ENCODE measurements at regions not wholly inside any gene's neighbourhood (a gene's known extent, or its start where the extent isn't known, plus 50 kb on each side); places are given as distances from the start of the nearest gene placed in this dataset.

GRCh38 chr7:87000344-87000743 is 59.1 kb downstream of the ELAPOR2 start:
- intact Hi-C loops (cut with DNase I): no loop called here
- ATAC-seq: peak in 2 of 4 donors; percentile 32 to 59

GRCh38 chr7:86999750-87000149 is 59.7 kb downstream of the ELAPOR2 start:
- TF ChIP-seq POLR2A (IDR thresholded peaks at IDR 0.05) (no peak), CTCF (IDR thresholded peaks at IDR 0.05) (no peak)
- intact Hi-C loops (cut with DNase I): no loop called here
- H3K27ac ChIP-seq: no peak overlapping the region

More at GRCh38 chr7:87000344-87000743, 59.1 kb downstream of the ELAPOR2 start:
- Histone ChIP-seq H3K36me3 (no peaks in the 10 kb centered on the region), H3K4me3 (no peak overlapping the region), H3K27ac (no peak overlapping the region), H3K27me3 (no peaks in the 10 kb centered on the region), H3K9me3 (no peaks in the 10 kb centered on the region), H3K4me1 (peaks cover 0 to 38% (median 6%) of the 10 kb centered on the region in 12 donors)
- TF ChIP-seq CTCF (IDR thresholded peaks at IDR 0.05): no peak
- TF ChIP-seq POLR2A (IDR thresholded peaks at IDR 0.05): no peak
- DNase-seq: no peak
- 43 to 73% (median 55%) methylated on average over 1 of the region's 1 CpG for WGBS, 4 donors

GRCh38 chr7:86995814-86996213 is 63.6 kb downstream of the ELAPOR2 start:
- ATAC-seq (no peak), DNase-seq (no peak)
- H3K4me3 ChIP-seq: no peak overlapping the region
- H3K36me3 ChIP-seq: no peaks in the 10 kb centered on the region
- WGBS, 4 donors: 77 to 85% (median 83%) methylated on average over 1 of the region's 1 CpG
- H3K9me3 ChIP-seq: no peaks in the 10 kb centered on the region
- TF ChIP-seq CTCF (IDR thresholded peaks at IDR 0.05) (no peak), POLR2A (IDR thresholded peaks at IDR 0.05) (no peak)
- H3K27me3 ChIP-seq: no peaks in the 10 kb centered on the region
- H3K27ac ChIP-seq: no peak overlapping the region
- H3K4me1 ChIP-seq: peaks cover 0 to 11% (median 1%) of the 10 kb centered on the region in 12 donors
- intact Hi-C loops (cut with DNase I): no loop called here

More at GRCh38 chr7:86999750-87000149, 59.7 kb downstream of the ELAPOR2 start:
- no peak for ATAC-seq
- WGBS, 4 donors: 76 to 94% (median 78%) methylated on average over 2 of the region's 2 CpGs
- Histone ChIP-seq H3K27me3 (no peaks in the 10 kb centered on the region), H3K4me1 (peaks cover 0 to 37% (median 6%) of the 10 kb centered on the region in 12 donors), H3K4me3 (no peak overlapping the region), H3K9me3 (no peaks in the 10 kb centered on the region), H3K36me3 (no peaks in the 10 kb centered on the region)
- no peak for DNase-seq

GRCh38 chr7:86995052-86995725 is 64.3 kb downstream of the ELAPOR2 start:
- TF ChIP-seq CTCF (IDR thresholded peaks at IDR 0.05): no peak
- TF ChIP-seq POLR2A (IDR thresholded peaks at IDR 0.05): no peak
- no peak for DNase-seq
- no peak for ATAC-seq
- Histone ChIP-seq H3K4me3 (no peak overlapping the region), H3K27me3 (no peaks in the 10 kb centered on the region), H3K36me3 (no peaks in the 10 kb centered on the region), H3K9me3 (no peaks in the 10 kb centered on the region), H3K27ac (no peak overlapping the region), H3K4me1 (peaks cover 0 to 5% (median 0%) of the 10 kb centered on the region in 12 donors)
- intact Hi-C loops (cut with DNase I): no loop called here
- WGBS, 4 donors: 82 to 91% (median 87%) methylated on average over 6 of the region's 6 CpGs

All from heart left ventricle (tissue), 16 donors.